ENCODE measurements at regions not wholly inside any gene's neighbourhood (a gene's known extent, or its start where the extent isn't known, plus 50 kb on each side); places are given as distances from the start of the nearest gene placed in this dataset.

DNA sequence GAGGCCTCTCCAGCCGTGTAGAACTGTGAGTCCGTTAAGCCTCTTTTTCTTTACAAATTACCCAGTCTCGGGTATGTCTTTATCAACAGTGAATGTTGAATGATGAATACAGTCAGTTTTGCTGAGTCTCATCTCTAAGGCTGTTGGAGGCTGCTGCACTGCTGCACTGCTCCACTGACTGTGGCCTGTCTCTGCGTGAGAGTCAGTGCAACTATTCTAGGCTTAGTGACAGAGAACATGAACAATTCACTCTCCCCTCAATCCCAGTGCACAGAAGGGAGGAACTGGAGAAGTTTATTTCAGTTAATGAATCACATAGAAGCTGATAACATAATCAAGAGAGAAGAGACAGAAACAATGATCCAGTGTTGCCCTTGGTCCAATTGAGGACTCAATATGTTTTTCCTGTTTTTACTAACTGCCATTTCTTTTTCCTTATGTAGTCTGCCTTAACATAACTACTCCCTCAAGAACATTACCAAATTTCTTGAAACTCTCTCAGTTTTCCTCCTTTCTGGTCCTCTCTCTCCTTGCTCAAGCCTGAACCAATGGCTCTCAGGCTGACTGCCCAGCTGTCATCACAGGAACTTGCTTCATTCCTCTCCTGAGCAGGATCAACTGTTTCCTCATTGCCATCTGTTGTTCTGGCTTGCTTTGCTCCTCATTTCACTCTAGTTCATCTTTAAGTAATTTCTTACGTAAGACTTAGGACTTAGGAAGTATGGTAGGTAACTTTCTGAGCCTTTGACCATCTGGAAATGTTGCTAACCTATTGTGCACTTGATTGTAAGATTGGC is 483.2 kb downstream of the METTL4 start:
- no peak for DNase-seq

DNA sequence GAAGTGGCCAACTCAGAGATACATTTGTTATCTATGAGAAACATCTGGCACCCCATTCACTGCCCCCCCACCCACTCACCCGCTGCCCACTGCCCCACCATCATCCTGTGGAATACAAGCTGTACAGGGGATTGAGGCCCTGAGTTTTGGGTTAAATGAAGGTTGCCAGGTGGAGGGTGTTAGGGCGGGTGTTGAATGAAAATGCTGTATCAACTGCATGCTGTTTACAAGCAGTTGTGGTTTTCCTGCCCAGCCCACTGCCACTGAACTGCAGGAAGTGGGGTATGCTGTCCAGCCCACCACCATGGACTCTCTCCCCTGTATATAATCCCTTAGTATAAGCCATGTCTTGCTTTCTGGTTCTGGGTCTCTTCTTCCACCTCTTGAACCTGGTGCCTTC is 481.9 kb downstream of the METTL4 start:
- no peak for DNase-seq

DNA sequence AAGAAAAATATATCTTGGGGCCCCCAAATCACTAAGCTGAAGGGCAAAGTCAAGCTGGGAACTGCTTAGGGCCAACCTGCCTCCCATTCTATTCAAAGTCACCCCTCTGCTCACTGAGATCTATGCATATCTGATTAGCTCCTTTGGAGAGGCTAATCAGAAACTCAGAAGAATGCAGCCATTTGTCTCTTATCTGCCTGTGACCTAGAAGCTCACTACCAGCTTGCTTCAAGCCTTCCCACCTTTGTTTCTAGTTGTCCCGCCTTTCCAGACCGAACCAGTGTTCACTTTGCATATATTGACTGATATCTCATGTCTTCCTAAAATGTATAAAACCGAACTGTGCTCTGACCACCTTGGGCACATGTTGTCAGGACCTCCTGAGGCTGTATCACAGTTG is 479.4 kb downstream of the METTL4 start:
- no peak for DNase-seq

DNA sequence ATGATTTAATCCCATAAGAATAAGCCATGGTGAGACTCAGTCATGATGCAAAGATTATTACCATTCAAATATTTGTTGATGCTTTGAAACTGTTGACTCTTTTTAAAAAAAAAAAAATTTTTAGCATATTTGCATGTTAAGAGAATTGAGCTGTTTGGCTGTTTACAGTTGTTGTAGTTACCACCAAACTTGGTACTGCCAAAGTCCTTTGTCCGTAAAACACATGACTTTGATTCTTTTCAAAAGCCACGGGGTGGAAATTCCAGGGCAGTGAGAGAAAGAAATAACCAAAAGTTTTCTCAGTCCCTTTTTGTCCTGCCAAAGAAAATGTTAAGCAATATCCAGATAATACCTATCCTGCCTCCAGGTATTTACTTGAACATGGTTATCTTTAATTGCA is 474.8 kb downstream of the METTL4 start:
- DNase-seq = no peak

DNA sequence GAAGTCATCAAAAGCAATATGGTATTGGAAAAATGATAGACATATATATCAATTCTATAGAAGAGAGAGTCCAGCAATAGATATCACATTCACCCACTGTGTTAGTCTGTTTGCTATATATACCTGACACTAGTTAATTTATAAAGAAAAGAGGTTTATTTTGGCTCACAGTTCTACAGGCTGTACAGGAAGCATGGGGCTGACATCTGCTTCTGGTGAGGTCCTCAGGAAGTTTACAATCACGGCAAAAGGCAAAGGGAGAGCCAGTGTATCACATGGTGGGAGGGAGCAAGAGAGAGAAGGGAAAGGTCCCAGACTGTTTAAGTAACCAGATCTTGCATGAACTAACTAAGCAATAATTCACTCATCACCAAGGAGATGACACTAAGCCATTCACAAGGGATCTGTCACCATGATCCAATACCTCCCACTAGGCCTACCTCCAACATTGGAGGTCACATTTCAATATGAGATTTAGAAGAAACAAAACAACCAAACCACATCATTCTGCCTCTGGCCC is 470.6 kb downstream of the METTL4 start:
- no peak for DNase-seq

DNA sequence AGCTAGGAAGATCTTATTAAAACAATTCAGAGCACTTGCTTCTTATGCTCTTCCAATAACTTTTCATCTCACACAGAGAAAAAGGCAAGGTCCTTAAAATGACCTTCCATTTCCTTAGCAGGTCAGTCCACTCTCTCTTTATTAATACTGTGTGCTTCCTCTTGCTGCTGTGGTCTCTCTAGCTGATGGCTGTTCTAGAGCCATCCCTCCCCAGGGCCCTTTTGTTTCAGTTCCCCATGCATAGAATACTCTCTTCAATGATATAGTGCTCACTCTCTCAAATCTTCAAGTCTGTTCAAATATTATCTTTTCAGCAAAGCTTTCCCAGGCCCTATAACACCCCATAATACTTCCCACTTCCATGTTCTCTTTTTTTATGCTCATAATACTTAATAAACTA is 469.3 kb downstream of the METTL4 start:
- no peak for DNase-seq

DNA sequence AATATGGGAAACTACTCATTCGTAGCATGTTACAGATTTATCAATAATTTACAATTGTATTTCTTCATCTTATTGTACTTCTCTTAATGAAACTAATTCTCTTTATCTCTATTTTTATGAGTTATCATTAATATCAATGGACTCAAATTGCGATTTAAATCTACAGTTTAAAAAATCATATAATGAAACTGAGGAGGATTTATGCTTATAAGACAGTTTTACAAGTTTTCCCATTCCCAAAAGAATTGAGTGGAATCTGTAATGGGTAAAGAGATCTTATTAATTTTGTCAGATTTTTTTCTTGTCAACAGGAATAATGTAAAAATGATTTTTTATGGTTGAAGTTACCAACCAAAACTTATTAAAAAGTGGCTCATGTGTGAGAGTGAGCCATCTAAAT is 468.0 kb downstream of the METTL4 start:
- no peak for DNase-seq

DNA sequence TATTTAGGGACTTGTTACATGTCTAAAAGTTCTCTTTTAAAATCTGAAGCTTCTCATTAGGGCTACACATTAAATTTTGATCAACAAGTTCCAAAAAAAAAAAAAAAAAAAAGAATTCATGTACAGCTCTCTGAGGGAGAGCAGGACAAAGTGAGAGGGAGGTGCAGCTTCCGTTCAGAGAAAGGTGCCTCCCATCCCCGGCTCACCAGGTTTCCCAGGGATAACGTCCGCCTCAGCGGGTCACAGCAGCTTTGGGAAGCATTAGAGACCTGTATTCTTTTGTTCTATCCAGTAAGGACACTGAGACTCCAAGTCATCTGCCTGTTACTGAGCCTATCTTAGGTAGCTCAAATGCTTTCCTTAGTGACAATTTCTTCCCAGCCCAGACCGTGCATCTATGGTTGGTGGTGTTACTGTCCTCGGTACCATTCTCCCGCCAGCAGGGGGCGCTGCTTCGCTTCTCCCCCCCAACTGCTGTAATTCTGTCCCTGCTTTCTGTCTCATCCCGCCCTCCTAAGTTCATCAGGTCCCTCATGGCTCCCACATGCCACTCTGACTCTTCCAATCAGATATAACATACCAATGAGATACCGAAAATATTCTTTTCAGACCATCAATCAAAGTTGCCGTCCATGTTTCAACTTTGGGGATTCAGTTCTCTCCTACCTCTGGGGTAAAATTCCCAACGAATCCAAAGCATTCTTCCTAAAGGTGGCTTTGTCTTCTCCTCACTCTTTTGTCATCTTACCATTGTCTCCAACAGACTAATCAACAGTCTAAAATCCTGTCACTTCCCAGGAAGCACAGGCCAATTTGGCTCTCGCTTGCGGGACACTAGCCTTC is 466.5 kb downstream of the METTL4 start:
- DNase-seq = peak; percentile 25

DNA sequence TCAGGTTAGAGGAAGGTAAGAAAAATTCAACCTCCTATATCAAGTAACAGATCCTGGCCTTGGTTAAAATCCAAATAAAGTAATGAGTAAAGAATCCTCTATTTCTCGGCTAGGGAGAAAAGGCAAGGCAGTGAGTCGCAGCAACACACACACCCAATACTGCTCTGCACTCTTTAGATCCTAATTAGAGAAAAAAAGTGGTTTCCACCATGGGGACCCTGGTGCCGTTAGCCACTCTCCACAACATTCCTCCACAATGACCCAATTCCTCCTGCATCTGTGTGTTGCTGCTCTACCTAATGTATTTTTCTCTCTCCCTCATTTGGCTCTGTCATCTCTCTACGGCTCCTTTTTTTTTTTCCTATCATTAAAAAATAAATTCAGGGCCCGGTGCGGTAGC is 462.7 kb downstream of the METTL4 start:
- DNase-seq = no peak

DNA sequence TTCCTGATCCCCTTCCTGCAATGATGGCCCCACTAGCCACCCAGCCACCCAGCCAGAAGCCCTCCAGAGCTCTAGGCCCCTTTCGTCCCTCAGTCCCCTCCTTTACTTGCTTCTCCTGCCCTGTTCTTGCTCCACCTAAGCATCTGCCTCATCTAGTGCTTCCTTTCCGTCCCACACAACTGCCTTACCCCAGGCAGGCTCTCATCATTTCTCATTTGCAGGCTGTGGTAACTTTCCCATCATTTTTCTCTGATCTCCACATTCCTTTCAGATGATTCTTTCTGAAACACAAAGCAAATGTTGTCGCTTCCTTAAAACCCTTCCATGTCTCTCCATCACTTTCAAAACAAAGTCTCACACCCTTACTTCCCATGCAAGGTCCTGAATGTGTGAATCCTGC is 459.8 kb downstream of the METTL4 start:
- DNase-seq = no peak

DNA sequence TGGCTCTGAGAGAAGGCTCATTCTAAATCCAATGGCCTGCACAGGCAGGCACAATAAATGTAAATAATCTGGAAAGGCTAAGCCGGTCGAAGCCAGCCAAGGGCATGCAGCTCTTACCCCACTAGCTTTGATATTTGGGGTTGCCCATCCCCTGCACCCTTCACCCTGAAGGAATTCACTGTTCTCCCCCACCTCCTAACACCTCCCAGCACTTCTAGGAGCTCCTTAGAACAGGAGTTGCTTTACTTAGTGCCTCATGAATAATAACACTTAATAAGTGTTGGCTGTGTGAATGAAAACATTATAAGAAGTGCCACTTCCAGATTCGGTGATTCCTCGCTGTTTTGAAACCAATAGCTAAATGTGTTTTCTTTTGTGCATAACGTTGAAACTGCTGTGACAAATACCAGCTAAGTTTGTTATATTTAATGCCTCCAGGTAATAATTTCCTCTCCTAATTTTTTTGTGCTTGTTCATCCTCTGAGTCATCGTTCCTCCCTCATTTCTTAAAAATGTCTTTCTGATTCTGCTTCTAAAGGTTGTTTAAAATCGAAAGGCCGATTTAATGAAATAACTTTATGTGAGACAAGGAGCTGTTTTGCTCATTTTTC is 458.8 kb downstream of the METTL4 start:
- no peak for DNase-seq

DNA sequence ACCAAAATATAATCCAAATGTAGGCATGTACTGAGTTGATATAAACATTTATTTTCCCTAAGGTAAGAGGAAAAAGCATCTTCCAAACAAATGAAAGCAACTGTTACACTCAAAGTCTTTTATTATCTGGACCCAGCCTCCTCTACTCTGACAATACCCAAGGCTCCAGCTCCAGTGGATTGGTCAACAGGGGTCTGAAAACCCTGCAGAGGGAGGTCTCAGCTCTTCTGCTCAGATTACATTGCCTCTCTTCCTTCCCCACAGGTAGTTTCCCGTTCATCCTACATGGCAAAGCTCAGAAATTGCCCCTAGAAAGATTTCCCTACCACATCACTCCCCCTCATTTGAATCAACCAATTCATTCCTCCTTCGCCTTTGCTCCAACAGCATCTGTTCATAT is 457.0 kb downstream of the METTL4 start:
- no peak for DNase-seq

DNA sequence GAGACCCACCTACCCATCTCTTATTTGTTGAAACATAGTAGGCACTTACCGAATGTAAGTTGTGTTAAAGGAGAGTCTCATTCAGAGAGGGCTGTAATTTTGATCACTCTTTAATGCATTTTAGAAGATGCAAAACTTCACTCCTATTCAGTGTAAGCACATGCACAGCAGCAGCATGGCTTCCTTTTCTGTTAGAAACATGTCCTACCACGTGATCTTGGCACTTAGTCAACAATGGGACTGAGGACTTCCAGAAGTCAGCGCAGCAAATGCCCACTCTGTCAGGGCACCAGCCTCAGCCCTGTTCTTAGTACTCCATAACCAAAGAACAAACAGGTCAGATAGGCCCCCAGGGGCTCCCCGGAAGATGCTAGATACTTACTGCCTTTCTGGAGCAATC is 456.5 kb downstream of the METTL4 start:
- DNase-seq = no peak

DNA sequence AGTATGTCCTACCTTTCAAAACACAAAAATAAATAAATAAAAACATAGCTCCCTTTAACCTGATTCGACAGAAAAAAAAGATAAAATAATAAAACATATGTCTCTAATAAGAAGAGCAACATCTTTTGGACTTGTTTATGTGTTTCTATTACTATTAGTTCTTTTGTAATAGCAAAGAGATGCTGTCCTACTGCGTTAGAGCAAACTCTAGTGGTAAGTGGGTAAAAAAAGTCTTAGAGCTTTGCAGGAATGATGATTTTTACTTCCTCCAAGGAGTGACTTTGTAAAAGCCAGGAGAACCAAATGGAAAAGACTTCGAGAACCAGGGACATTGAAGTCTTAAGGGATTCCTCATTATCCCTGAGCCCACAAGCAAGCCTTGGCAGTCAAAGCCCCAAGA is 450.1 kb downstream of the METTL4 start:
- DNase-seq = no peak

DNA sequence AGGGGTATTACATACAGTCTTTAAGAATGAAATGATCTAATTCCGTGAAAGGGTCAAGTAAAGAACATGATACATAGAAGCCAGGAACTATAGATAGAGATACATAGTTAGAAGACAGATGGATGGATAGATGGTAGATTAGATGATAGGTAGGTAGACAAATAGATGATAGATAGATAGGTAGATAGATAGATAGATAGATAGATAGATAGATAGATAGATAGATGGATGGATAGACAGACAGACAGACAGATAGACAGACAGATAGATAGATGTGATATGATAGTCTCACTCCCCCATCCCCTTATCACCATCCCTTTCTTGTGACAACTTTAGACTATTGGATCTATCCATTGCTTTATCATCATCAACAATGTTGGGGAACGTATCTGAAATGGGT is 448.2 kb downstream of the METTL4 start:
- DNase-seq = no peak

DNA sequence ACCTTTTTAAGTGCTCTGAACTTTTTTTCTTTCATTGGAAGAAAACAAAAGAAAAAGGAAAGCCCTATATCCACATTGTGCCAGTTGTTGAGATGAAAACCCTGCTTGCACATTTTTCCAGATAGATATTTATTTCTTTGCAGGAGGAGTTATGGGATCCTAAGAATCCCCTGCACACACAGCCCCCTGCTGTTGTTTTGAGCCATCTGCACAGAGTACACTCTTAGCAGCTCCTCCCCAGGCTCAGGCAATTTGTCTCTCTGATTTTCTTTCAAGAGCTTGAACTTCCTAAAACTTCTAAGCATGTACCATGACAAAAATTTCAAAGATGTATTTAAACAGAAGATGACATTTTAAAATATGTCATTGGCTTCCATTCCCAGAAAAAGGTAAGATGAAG is 436.9 kb downstream of the METTL4 start:
- DNase-seq = no peak

DNA sequence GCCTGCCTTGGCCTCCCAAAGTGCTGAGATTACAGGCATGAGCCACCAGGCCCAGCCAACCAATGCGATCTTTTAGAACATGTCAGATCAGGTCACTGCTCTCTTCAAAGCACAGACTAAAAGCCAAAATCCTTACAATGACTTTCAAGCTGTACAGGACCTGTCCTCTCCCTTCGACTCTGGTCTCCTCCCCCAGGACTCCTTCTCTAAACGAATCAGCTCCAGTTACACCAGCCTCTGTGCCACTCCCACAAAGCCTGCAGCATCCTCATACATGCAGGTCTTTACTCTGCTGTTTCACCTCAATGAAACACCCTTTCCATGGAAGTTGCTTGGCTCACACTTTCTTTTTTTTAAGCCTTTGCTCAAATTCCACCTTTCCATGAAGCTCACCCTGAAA is 436.0 kb downstream of the METTL4 start:
- no peak for DNase-seq

DNA sequence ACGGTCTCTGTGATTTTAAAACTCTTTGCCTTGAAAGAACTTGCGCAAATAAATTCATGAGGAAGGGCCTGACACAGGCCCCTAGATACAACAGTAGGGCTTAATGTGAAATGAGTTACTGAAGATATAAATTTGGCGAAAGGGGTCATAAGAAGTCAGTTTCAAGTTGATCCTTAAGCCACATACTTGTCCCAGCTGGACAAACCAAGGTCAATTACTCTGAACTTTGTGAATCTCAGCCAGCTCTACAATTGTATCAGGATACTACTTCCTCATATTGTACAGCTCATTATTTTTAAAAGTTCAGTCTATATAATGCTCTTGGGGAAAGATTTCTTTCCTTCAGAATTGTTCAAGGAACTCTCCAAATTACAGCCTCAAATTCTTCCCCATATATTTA is 432.8 kb downstream of the METTL4 start:
- DNase-seq = no peak

DNA sequence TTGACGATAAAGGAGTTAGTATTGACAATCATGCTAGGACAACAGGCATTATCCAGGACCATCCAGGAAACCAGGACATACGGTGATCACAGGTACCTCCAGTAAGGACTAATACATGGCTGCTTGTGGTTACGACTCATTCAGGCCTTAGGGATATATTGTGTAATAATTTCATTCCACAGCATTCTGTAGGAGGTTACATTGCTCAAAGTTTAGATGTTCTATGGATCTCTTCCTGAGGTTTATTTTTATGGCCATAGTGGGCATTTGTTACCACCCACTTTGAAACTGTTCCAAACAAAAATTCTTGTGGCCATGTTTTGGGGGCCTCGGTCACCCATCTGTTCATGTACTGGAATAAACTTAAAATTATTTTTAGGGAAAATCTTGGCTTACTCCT is 431.6 kb downstream of the METTL4 start:
- DNase-seq = no peak

DNA sequence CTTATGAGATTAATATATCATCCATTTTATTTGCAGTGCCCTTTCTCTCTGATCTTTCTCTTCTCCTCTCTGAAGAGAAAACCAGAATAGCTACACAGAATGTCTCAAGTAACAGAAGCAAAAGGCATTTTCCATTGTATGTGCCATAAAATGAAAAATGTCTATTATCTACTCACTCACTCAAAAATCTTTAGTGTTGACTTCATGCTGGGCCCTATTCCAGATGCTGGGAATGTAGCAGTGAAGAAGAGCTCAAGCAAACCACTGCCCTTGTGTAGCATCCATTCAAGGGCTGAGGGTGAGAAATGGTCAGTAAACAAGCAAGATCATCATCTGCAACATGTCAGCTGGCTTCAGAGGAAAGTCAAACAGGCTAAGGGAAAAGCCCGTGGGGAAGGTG is 427.7 kb downstream of the METTL4 start:
- DNase-seq = no peak

DNA sequence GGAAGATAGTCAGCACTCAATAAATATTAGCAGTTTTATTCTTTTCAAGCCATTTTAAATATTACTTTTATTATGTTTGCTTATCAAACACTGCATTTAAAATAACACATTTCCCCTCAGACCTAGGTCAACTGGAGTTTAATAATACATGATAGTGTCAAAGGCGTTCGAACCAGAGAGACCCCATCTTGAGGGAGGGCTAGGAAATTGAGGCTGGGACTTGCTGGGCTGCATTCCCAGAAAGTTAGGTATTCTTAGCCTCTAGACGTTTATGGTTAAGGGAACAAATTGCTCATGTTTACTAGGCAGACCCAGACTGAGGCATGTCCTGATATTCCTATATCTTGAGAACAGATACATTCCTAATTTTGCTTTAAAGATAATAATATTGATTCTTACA is 426.5 kb downstream of the METTL4 start:
- DNase-seq = no peak

DNA sequence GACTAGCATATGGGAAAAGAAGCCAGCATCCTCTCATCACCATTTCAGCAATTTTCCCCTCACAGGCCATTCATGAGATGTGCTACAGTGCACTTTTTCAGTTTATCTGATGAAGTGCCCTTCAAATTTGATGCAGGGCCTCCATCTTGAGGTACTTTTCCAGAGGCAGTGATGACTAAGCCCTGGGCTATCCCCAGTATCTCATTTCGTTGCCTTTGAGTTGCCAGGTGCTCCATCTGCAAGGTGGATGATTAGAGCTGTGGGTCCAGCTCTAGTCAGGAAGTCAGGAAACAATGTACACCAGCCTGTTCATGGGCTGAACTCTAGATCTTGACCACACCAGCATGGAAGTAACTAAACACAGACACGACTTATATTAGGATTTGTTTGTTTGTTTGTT is 425.2 kb downstream of the METTL4 start:
- no peak for DNase-seq

DNA sequence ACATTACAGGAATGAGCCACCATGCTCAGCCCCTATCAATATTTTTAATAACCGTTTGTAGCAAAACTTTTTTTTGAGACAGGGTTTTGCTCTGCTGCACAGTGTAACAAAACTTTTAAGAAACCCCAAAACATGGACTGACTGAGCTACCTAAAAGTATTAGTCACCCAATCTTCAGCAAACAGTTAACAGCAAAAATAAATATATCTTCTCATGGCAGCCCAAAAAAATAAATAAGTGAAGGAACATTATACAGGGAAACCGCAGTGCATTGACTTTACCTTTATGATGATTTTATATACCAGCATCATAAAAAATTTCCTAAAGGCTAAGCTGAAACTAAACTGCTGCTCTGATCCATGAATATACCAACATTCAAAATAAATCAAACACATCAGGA is 424.6 kb downstream of the METTL4 start:
- no peak for DNase-seq
